Naive thymus-derived CD4-positive, alpha-beta T cell (primary cell): ENCODE measurements at regions not wholly inside any gene's neighbourhood (a gene's known extent, or its start where the extent isn't known, plus 50 kb on each side); places are given as distances from the start of the nearest gene placed in this dataset.
"Not testable (repeated sequence)": the region's sequence is repeated elsewhere in the genome, so short reads cannot be mapped to it uniquely, and the experiment has no call there.

Experiments
- ATAC-seq: fragments of 150-1000 bp; cut with Tn5 transposase; 2 replicates; pipeline ENCODE4 v1.10.0; 2021; ENCODE audit warnings: mild to moderate bottlenecking, moderate library complexity
- CTCF ChIA-PET: fragments of 350-600 bp; sonication (Branson Sonifier 250); formaldehyde crosslinking; loops from one replicate; lab custom pipeline; 2021; ENCODE audit warnings: antibody characterized with exemption; lab: Charles Lee
- POLR2A ChIA-PET: fragments of 350-600 bp; sonication (Branson Sonifier 250); formaldehyde crosslinking; loops from one replicate; lab custom pipeline; 2021; ENCODE audit warnings: antibody characterized with exemption, inconsistent platforms; lab: Charles Lee
- DNase-seq, 9 donors: peaks; one replicate each; pipeline versions ENCODE4 v3.0.0 to v3.0.0-alpha.2; 2020 to 2022; ENCODE audit warnings: mixed read lengths in 1 of 9
- H3K27ac ChIP-seq: one replicate; pipeline ENCODE4 v1.7.0; 2013; ENCODE audit warnings: mild to moderate bottlenecking, low read depth, low read length, moderate library complexity
- H3K27me3 ChIP-seq, 2 donors: one replicate each; pipeline ENCODE4 v1.7.0; 2013; ENCODE audit warnings: low read length in 2 of 2, mild to moderate bottlenecking in 2 of 2, moderate library complexity in 2 of 2; ENCODE audit not compliant: control insufficient read depth in 2 of 2, insufficient read depth in 2 of 2
- H3K36me3 ChIP-seq, 3 experiments: 1 replicate in 2 of 3; 2 replicates in 1 of 3; pipeline ENCODE4 v1.7.0; 2013; ENCODE audit warnings: low read length in 3 of 3, mild to moderate bottlenecking in 3 of 3, moderate library complexity in 1 of 3; ENCODE audit not compliant: insufficient read depth in 3 of 3, control insufficient read depth in 2 of 3
- H3K4me1 ChIP-seq, 2 donors: one replicate each; pipeline ENCODE4 v1.7.0; 2013; ENCODE audit warnings: low read length in 2 of 2, mild to moderate bottlenecking in 2 of 2, moderate library complexity in 1 of 2; ENCODE audit not compliant: control insufficient read depth in 2 of 2, insufficient read depth in 2 of 2
- H3K4me3 ChIP-seq: 2 replicates; pipeline ENCODE4 v1.7.0; 2013; ENCODE audit warnings: mild to moderate bottlenecking, low read length
- H3K9me3 ChIP-seq, 3 experiments: 1 replicate in 2 of 3; 2 replicates in 1 of 3; pipeline ENCODE4 v1.7.0; 2013; ENCODE audit warnings: low read length in 3 of 3; ENCODE audit not compliant: control insufficient read depth in 2 of 3
- H3K27ac Mint-ChIP-seq, 9 donors: one replicate each; pipeline ENCODE4 v1.8.0; 2020 to 2022; ENCODE audit warnings: mixed read lengths in 9 of 9, mild to moderate bottlenecking in 8 of 9, moderate library complexity in 5 of 9, inconsistent platforms in 2 of 9
- H3K27me3 Mint-ChIP-seq, 5 donors: one replicate each; pipeline ENCODE4 v1.8.0; 2021 to 2022; ENCODE audit warnings: mixed read lengths in 5 of 5, mild to moderate bottlenecking in 1 of 5
- H3K36me3 Mint-ChIP-seq, 5 donors: one replicate each; pipeline ENCODE4 v1.8.0; 2020 to 2022; ENCODE audit warnings: mixed read lengths in 5 of 5, mild to moderate bottlenecking in 3 of 5, inconsistent platforms in 1 of 5
- H3K4me1 Mint-ChIP-seq, 7 donors: one replicate each; pipeline ENCODE4 v1.8.0; 2020 to 2022; ENCODE audit warnings: mixed read lengths in 7 of 7, mild to moderate bottlenecking in 3 of 7, inconsistent platforms in 1 of 7
- H3K4me3 Mint-ChIP-seq, 10 donors: one replicate each; pipeline ENCODE4 v1.8.0; 2020 to 2022; ENCODE audit warnings: mild to moderate bottlenecking in 10 of 10, mixed read lengths in 10 of 10, moderate library complexity in 6 of 10, inconsistent platforms in 2 of 10
- H3K9me3 Mint-ChIP-seq, 11 donors: one replicate each; pipeline ENCODE4 v1.8.0; 2020 to 2022; ENCODE audit warnings: mixed read lengths in 11 of 11, mild to moderate bottlenecking in 4 of 11, inconsistent platforms in 1 of 11, moderate library complexity in 1 of 11
- intact Hi-C, 2 donors: fragments of 100-400 bp; cut with micrococcal nuclease; formaldehyde crosslinking; loops; one replicate each; pipeline ENCODE4 v1.15.1; 2023

DNA sequence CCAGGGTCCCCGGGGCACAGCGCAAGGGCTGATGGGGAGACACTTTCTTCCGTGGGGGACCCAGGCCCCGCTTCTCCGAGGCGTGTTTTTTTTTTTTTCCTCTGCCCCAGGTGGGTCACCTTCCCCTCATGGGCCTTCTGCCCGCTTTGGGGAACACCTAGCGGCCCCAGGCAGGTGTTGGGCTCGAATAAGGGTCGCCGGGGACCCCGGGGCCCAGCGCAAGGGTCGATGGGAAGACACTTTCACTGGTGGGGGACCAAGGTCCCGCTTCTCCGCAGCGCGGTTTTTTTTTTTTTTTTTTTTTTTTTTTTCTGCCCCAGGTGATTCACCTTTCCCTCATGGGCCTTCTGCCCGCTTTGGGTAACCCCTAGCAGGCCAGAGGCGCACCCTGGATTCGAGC lies 193.8 kb downstream of the POTEG start:
- H3K27me3 Mint-ChIP-seq, H3K4me1 ChIP-seq, H3K36me3 Mint-ChIP-seq, intact Hi-C loops, H3K9me3 Mint-ChIP-seq, POLR2A ChIA-PET, H3K4me3 Mint-ChIP-seq, H3K9me3 ChIP-seq, H3K27ac Mint-ChIP-seq, H3K4me3 ChIP-seq, H3K27me3 ChIP-seq, H3K27ac ChIP-seq, H3K36me3 ChIP-seq, CTCF ChIA-PET, DNase-seq, H3K4me1 Mint-ChIP-seq, ATAC-seq: not testable (repeated sequence)

DNA sequence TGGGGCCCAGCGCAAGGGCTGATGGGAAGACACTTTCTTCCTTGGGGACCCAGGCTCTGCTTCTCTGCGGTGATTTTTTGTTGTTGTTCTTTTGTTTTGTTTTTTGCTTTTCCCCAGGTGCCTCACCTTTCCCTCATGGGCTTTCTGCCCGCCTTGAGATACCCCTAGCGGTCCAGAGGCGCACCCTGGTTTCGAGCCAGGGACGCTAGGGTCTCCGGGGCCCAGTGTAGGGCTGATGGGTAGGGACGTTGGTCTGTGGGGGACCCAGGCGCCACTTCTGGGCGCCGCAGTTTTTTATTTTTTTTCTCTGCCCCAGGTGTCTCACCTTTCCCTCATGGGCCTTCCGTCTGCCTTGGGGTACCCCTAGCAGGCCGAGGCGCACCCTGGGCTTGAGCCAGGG lies 192.7 kb downstream of the POTEG start:
- H3K27me3 ChIP-seq, H3K36me3 Mint-ChIP-seq, H3K27me3 Mint-ChIP-seq, H3K4me1 Mint-ChIP-seq, H3K27ac ChIP-seq, H3K9me3 Mint-ChIP-seq, H3K27ac Mint-ChIP-seq, H3K4me1 ChIP-seq, ATAC-seq, H3K36me3 ChIP-seq, POLR2A ChIA-PET, intact Hi-C loops, CTCF ChIA-PET, H3K9me3 ChIP-seq, H3K4me3 Mint-ChIP-seq, DNase-seq, H3K4me3 ChIP-seq: not testable (repeated sequence)

DNA sequence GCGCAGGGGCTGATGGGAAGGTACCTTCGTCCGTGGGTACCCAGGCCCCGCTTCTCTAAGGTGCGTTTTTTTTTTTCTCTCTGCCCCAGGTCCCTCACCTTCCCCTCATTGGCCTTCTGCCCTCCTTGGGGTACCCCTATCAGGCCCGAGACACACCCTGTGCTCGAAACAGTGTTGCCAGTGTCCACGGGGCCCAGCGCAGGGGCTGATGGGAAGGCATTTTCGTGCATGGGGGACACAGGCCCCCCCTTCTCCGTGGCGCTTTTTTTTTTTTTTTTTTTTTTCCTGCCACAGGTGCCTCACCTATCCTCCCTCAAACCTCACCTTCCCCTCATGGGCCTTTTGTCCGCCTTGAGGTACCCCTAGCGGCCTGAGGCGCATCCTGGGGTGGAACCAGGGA lies 191.6 kb downstream of the POTEG start:
- H3K27ac Mint-ChIP-seq, DNase-seq, H3K4me3 Mint-ChIP-seq, H3K4me1 Mint-ChIP-seq, H3K27me3 ChIP-seq, intact Hi-C loops, H3K36me3 ChIP-seq, H3K9me3 Mint-ChIP-seq, H3K4me3 ChIP-seq, H3K27ac ChIP-seq, CTCF ChIA-PET, H3K9me3 ChIP-seq, H3K36me3 Mint-ChIP-seq, H3K27me3 Mint-ChIP-seq, POLR2A ChIA-PET, ATAC-seq, H3K4me1 ChIP-seq: not testable (repeated sequence)

DNA sequence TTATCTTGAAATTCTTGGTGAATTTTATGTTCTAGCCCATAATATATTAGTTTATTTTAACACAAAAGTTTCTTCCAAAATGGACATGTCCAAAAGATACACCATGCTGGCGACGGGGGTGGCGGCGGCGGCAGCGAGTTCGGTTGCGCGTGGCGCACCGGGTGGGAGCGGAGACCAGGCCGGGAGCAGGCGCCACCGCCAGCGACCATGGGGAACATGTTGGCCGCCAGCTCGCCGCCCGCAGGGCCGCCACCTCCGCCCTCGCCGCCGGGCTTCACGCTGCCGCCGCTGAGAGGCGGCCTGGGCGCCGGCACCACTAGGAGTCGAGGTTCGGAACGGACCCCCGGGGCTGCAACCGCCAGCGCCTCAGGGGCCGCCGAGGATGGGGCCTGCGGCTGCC lies 167.2 kb downstream of the POTEG start:
- CTCF ChIA-PET, ATAC-seq, H3K4me1 Mint-ChIP-seq: not testable (repeated sequence)

DNA sequence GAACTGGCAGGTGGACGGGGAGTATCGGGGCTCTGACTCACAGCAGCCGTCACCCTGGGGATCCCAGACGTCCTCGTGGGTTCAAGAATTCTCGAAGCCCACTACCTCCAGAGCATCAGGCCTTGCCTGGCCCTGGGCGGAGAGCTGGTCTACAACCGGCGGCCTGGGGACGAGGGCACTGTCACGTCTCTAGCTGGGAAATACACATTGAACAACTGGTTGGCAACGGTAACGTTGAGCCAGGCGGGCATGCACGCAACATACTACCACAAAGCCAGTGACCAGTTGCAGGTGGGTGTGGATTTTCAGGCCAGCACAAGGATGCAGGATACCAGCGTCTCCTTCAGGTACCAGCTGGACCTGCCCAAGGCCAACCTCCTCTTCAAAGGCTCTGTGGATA lies 166.5 kb downstream of the POTEG start:
- H3K36me3 ChIP-seq, H3K4me1 Mint-ChIP-seq, H3K27me3 Mint-ChIP-seq, H3K4me3 ChIP-seq, H3K27ac Mint-ChIP-seq, H3K4me3 Mint-ChIP-seq, H3K36me3 Mint-ChIP-seq, ATAC-seq, H3K9me3 ChIP-seq, POLR2A ChIA-PET, CTCF ChIA-PET, H3K27ac ChIP-seq, intact Hi-C loops, H3K4me1 ChIP-seq, H3K9me3 Mint-ChIP-seq, H3K27me3 ChIP-seq: not testable (repeated sequence)
- DNase-seq = peak in 1 of 9 donors; percentile 9

More for the DNA sequence above, 167.2 kb downstream of the POTEG start:
- DNase-seq, H3K4me3 ChIP-seq, H3K27ac ChIP-seq, POLR2A ChIA-PET, H3K36me3 Mint-ChIP-seq, H3K9me3 Mint-ChIP-seq, H3K27me3 Mint-ChIP-seq, H3K9me3 ChIP-seq, H3K4me1 ChIP-seq, intact Hi-C loops, H3K27ac Mint-ChIP-seq, H3K4me3 Mint-ChIP-seq, H3K27me3 ChIP-seq, H3K36me3 ChIP-seq: not testable (repeated sequence)

DNA sequence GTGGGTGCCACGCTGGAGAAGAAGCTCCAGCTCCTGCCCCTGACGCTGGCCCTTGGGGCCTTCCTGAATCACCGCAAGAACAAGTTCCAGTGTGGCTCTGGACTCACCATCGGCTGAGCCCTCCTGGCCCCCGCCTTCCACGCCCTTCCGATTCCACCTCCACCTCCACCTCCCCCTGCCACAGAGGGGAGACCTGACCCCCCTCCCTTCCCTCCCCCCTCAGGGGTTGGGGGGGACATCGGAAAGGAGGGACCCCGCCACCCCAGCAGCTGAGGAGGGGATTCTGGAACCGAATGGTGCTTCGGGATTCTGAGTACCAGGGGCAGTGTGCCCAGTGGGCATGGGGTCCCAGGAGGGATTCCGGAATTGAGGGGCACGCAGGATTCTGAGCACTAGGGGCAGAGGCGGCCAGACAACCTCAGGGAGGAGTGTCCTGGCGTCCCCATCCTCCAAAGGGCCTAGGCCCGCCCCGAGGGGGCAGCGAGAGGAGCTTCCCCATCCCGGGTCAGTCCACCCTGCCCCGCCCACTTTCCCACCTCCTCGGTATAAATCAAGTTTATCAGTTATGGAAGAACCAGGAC lies 166.0 kb downstream of the POTEG start:
- H3K27me3 ChIP-seq, POLR2A ChIA-PET, H3K36me3 ChIP-seq, H3K4me3 Mint-ChIP-seq, H3K4me3 ChIP-seq, ATAC-seq, CTCF ChIA-PET, H3K4me1 ChIP-seq, H3K27ac Mint-ChIP-seq, DNase-seq, H3K36me3 Mint-ChIP-seq, H3K9me3 ChIP-seq, H3K27ac ChIP-seq, H3K27me3 Mint-ChIP-seq, intact Hi-C loops, H3K9me3 Mint-ChIP-seq, H3K4me1 Mint-ChIP-seq: not testable (repeated sequence)

DNA sequence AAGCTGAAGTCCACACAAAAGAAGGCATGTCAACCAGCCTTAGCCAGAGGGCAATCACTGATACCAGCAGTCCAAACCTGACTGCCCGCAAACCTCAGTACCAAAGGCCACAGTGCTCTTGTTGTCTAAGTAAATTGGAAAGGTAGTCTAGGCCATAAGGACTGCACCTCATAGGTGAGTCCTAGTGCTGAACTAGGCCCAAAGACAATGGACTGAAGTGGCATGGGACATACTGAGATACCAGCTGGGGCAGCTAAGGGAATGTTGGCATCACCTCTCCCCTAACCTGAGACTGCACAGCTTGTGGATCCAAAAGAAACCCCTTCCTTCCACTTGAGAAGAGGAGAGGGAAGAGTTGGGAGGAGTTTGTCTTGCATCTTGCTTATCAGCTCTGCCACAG lies 161.9 kb downstream of the POTEG start:
- H3K36me3 Mint-ChIP-seq, H3K4me1 ChIP-seq, H3K4me3 Mint-ChIP-seq, H3K9me3 ChIP-seq, H3K27ac Mint-ChIP-seq, H3K9me3 Mint-ChIP-seq, H3K4me1 Mint-ChIP-seq, ATAC-seq, CTCF ChIA-PET, H3K27ac ChIP-seq, POLR2A ChIA-PET, H3K27me3 ChIP-seq, DNase-seq, H3K27me3 Mint-ChIP-seq, H3K36me3 ChIP-seq, H3K4me3 ChIP-seq, intact Hi-C loops: not testable (repeated sequence)
